ENCODE measurements at regions not wholly inside any gene's neighbourhood (a gene's known extent, or its start where the extent isn't known, plus 50 kb on each side); places are given as distances from the start of the nearest gene placed in this dataset.

DNA sequence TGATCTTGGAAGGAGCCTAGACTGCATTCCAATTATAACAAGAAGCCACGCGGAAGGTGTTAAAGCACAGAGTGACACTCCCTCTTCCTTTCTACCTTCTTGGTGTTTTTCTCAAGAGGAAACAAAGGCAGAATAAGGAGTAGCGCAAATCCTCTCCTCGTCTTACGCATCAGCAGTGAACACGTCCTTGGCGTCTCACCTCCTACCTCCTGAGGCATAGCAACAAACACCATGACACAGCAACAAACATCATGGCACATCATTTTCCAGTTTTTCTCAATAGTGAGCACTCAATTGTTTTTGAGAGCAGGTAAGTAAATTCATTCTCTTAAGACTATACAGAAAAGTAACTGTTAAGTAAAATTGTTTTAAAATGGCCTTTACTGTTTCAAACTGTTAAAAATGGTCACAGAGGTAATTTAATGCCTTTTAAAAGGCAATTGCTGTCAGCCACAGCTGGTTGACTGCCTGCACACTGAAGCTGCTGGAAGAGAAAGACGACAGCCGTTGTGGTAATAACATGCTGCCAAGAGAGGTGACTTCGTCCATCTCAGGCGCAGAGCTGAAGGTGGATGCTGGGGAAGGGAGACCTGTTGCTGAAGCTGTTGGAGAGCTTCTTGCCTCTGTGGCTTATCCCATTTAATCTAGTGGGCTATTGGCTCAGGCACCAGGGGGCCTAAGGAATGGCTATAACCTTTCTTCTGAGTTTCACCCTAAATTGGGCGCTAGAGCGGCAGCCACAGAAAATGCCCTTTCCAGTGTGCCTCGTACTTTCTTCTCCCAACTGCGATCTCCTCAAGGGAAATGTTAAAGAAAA is 703.7 kb downstream of the UQCRFS1 start:
- Histone ChIP-seq H3K27ac (no peak overlapping the region), H3K4me3 (no peak overlapping the region), H3K4me1 (replicated peaks in 1 of 2) (peaks cover 0 to 2% of the 10 kb centered on the region in 2 donors)
- no peak for ATAC-seq (replicated peaks in 6 of 8)
- in situ Hi-C loops (cut with MboI; ENCODE audit: low pct_unique_long_range_greater_than_20kb in 2 of 9, low sequenced_read_pairs in 9 of 9, unreplicated experiment in 9 of 9): no loop called here
- WGBS, 10 experiments: 35 to 100% (median 80%) methylated on average over 2 to 13 of the region's 15 CpGs; no CpG with 5 or more reads in 1 of the 10 experiments

DNA sequence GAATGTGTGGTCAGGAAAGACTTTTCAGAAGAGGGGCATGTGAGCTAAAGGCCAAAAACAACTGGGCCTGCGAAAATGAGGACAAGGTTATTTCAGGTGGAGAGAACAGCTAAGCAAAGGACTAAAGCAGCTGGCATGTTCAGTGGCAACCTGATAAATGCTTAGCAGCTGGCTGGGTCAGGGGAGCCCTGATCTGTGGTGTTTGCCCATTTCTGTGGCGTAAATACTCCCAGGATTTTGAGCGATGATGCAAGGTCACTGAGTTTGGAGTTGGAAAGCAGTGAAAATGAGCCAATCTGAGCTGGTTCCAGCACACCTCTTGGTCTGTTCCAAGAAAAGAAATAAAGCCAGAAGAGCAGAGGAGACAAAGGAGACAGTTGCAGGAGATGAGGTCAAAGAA is 704.3 kb downstream of the UQCRFS1 start:
- 52 to 100% (median 100%) methylated on average over 1 to 3 of the region's 3 CpGs; no CpG with 5 or more reads in 1 of the 10 experiments for WGBS, 10 experiments
- no peak overlapping the region for H3K4me3 ChIP-seq
- in situ Hi-C loops (cut with MboI; ENCODE audit: low pct_unique_long_range_greater_than_20kb in 2 of 9, low sequenced_read_pairs in 9 of 9, unreplicated experiment in 9 of 9): no loop called here
- ATAC-seq (replicated peaks in 6 of 8): no peak
- H3K27ac ChIP-seq: no peak overlapping the region
- H3K4me1 ChIP-seq (replicated peaks in 1 of 2): peaks cover under 1 to 2% of the 10 kb centered on the region in 2 donors

DNA sequence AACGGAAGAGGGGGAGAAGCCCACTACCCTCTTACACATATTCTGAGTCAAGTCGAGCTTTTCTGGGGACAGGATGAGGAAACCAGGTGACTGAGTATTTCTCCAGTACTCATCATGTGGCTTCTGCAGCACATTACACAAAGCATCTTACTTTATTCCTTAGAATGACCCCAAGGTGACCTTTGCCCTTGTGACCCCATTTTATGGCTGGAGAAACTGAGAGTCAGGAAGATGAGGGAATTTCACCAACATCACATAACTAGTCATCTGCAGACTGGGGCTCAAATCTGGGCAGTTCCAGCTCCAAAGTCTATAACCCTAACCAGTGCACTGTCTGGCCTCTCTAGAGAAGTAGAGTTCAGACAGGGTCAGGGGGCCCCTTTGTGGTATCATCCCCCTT is 707.0 kb downstream of the UQCRFS1 start:
- 7 to 100% (median 90%) methylated on average over 2 of the region's 2 CpGs; no CpG with 5 or more reads in 5 of the 10 experiments for WGBS, 10 experiments
- H3K4me1 ChIP-seq (replicated peaks in 1 of 2): peaks cover 5 to 8% of the 10 kb centered on the region in 2 donors
- in situ Hi-C loops (cut with MboI; ENCODE audit: low pct_unique_long_range_greater_than_20kb in 2 of 9, low sequenced_read_pairs in 9 of 9, unreplicated experiment in 9 of 9): no loop called here
- no peak overlapping the region for H3K27ac ChIP-seq
- no peak for ATAC-seq (replicated peaks in 6 of 8)
- no peak overlapping the region for H3K4me3 ChIP-seq

DNA sequence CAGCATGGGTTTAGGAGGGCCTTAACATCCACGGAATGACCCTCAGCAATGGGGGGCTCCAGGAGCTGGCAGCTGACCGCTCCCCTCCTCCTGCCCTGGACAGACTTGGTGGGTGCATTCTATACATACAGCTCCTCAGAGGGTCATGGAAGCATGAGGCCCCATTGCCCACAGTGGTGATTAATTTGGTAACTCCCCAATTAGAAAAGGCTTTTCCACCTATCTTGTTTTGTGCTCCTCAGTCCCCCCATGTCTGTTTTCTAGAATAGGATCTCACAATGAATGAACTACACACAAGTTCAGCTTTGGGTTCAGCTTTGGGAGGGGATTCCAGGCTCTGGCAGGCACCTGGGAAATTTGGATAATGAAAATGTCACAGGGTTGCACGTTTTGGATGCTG is 707.8 kb downstream of the UQCRFS1 start:
- 0 to 100% (median 71%) methylated on average over 1 to 3 of the region's 3 CpGs; no CpG with 5 or more reads in 4 of the 10 experiments for WGBS, 10 experiments
- Histone ChIP-seq H3K4me1 (replicated peaks in 1 of 2) (peaks cover 5 to 11% of the 10 kb centered on the region in 2 donors), H3K4me3 (no peak overlapping the region), H3K27ac (no peak overlapping the region)
- ATAC-seq (replicated peaks in 6 of 8): no peak
- in situ Hi-C loops (cut with MboI; ENCODE audit: low pct_unique_long_range_greater_than_20kb in 2 of 9, low sequenced_read_pairs in 9 of 9, unreplicated experiment in 9 of 9): no loop called here

DNA sequence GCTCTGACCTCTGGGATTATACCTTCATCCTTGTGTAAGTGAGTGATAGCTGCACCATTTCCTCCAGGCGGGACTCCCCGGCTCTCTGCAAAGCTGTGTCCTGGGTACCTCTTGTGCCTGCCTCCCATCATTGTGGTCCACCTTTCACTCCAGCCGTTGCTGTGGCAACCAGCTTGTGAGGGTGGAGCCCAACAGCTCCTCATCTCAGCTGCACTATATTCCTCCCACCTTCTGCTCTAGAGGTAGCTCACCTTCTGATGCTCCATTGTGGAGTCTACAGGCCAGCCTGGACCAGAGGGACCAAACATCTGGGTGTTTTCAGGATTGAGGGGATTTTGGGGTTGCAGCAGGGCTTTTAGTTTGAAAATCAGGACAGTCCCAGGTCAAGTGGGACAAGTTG is 708.2 kb downstream of the UQCRFS1 start:
- Histone ChIP-seq H3K4me3 (no peak overlapping the region), H3K27ac (no peak overlapping the region), H3K4me1 (replicated peaks in 1 of 2) (peaks cover 5 to 14% of the 10 kb centered on the region in 2 donors)
- peak in 1 of 8 experiments; percentile 53 for ATAC-seq (replicated peaks in 6 of 8)
- 37 to 80% (median 60%) methylated on average over 1 to 3 of the region's 3 CpGs; no CpG with 5 or more reads in 6 of the 10 experiments for WGBS, 10 experiments
- in situ Hi-C loops (cut with MboI; ENCODE audit: low pct_unique_long_range_greater_than_20kb in 2 of 9, low sequenced_read_pairs in 9 of 9, unreplicated experiment in 9 of 9): no loop called here

DNA sequence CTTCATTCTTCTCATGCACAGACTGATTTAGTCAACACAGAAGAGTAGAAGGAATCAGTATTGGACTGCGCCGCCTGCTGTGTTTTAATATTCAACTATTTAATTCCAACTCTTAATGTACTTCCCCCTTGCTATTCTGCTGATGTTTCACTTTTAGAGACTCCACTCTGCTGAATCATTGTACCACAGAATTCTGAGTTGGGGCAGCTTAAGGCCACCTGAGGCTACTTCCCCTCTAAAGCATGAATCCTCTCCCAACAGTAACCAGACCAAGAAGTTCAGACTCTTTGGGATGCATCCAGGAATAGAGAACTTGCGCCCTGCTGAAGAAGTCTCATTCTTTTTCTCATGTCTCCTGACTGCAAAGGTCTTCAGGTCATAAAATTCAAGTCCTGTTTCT is 708.8 kb downstream of the UQCRFS1 start:
- peaks cover 5 to 14% of the 10 kb centered on the region in 2 donors for H3K4me1 ChIP-seq (replicated peaks in 1 of 2)
- in situ Hi-C loops (cut with MboI; ENCODE audit: low pct_unique_long_range_greater_than_20kb in 2 of 9, low sequenced_read_pairs in 9 of 9, unreplicated experiment in 9 of 9): no loop called here
- H3K27ac ChIP-seq: no peak overlapping the region
- ATAC-seq (replicated peaks in 6 of 8): peak in 1 of 8 experiments; percentile 37
- no peak overlapping the region for H3K4me3 ChIP-seq
- 0 to 100% (median 90%) methylated on average over 1 to 3 of the region's 3 CpGs; no CpG with 5 or more reads in 1 of the 10 experiments for WGBS, 10 experiments

- Histone ChIP-seq H3K27ac (no peak overlapping the region), H3K4me1 (replicated peaks in 1 of 2) (peaks cover 5 to 14% of the 10 kb centered on the region in 2 donors), H3K4me3 (no peak overlapping the region)
- in situ Hi-C loops (cut with MboI; ENCODE audit: low pct_unique_long_range_greater_than_20kb in 2 of 9, low sequenced_read_pairs in 9 of 9, unreplicated experiment in 9 of 9): no loop called here
- ATAC-seq (replicated peaks in 6 of 8): peak in 3 of 8 experiments; percentile 29 to 81 (median 32)
- 8 to 85% (median 65%) methylated on average over 1 to 13 of the region's 15 CpGs for WGBS, 10 experiments
These were observed 709.8 kb downstream of the UQCRFS1 start for GRCh38 chr19:28502879-28503734.

GRCh38 chr19:28501976-28502375 is 711.0 kb downstream of the UQCRFS1 start:
- peaks cover 5 to 14% of the 10 kb centered on the region in 2 donors for H3K4me1 ChIP-seq (replicated peaks in 1 of 2)
- no peak overlapping the region for H3K27ac ChIP-seq
- in situ Hi-C loops (cut with MboI; ENCODE audit: low pct_unique_long_range_greater_than_20kb in 2 of 9, low sequenced_read_pairs in 9 of 9, unreplicated experiment in 9 of 9): no loop called here
- ATAC-seq (replicated peaks in 6 of 8): no peak
- H3K4me3 ChIP-seq: no peak overlapping the region
- 43 to 100% (median 72%) methylated on average over 1 to 3 of the region's 3 CpGs; no CpG with 5 or more reads in 3 of the 10 experiments for WGBS, 10 experiments

DNA sequence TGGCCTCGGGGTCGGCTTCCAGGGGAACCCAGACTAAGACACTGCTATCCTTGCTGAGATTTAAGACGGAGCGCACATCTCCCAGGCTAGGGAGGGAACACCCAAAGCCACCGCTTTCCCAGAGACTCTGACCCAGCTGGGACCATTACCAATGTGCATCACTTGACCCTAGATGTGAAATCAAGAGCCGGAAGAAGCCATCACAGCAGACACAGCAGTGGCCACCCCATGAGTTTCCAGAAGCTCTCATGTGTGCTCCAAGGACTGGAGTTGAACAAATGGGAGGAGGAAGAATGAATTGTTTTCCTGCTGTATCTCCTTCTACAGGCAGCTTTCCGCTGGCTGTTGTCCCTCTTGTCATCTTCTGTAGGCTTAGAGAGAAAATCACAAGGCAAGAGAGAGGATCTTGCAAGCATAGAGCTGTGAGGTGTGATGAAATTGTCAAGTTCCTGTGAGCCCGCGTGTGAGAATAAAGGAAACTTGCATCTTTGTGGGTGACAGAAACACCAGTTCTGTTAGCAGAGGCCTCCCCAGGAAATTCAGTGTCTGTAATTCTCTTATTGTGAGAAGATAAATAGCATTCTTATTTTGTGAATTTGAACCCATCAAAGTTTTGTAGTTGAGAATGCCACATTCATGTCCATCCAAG is 711.8 kb downstream of the UQCRFS1 start:
- in situ Hi-C loops (cut with MboI; ENCODE audit: low pct_unique_long_range_greater_than_20kb in 2 of 9, low sequenced_read_pairs in 9 of 9, unreplicated experiment in 9 of 9): no loop called here

DNA sequence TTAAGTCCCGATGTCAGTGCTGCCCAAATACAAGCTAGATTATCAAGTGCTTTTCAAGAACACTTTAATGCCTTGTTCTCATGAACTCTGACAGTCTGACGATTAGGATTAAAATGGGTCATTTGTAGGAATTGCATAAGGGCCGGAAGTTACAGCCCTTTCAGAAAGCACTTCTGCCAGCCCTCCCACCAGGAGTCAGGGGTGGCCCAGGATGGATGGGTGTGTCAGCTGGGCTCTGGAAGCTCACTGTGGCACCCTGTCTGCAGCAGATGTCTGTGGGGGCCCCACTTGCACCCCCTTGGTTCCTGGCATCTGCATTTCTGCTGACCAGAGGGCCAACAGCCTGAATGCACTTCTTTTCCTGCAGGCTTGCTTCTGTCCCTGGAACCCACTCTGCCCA is 712.7 kb downstream of the UQCRFS1 start:
- in situ Hi-C loops (cut with MboI; ENCODE audit: low pct_unique_long_range_greater_than_20kb in 2 of 9, low sequenced_read_pairs in 9 of 9, unreplicated experiment in 9 of 9): no loop called here
- ATAC-seq (replicated peaks in 6 of 8): no peak
- H3K4me1 ChIP-seq (replicated peaks in 1 of 2): peaks cover 5 to 14% of the 10 kb centered on the region in 2 donors
- 0 to 100% (median 50%) methylated on average over 1 to 3 of the region's 3 CpGs; no CpG with 5 or more reads in 3 of the 10 experiments for WGBS, 10 experiments
- no peak overlapping the region for H3K27ac ChIP-seq
- H3K4me3 ChIP-seq: no peak overlapping the region

More for the DNA sequence above, 711.8 kb downstream of the UQCRFS1 start:
- peaks cover 5 to 14% of the 10 kb centered on the region in 2 donors for H3K4me1 ChIP-seq (replicated peaks in 1 of 2)
- no peak overlapping the region for H3K27ac ChIP-seq
- 30 to 100% (median 90%) methylated on average over 1 to 6 of the region's 9 CpGs; no CpG with 5 or more reads in 4 of the 10 experiments for WGBS, 10 experiments
- H3K4me3 ChIP-seq: no peak overlapping the region
- no peak for ATAC-seq (replicated peaks in 6 of 8)

- in situ Hi-C loops (cut with MboI; ENCODE audit: low pct_unique_long_range_greater_than_20kb in 2 of 9, low sequenced_read_pairs in 9 of 9, unreplicated experiment in 9 of 9): no loop called here
- no peak for ATAC-seq (replicated peaks in 6 of 8)
- WGBS, 10 experiments: 0 to 100% (median 55%) methylated on average over 1 to 2 of the region's 7 CpGs; no CpG with 5 or more reads in 6 of the 10 experiments
- Histone ChIP-seq H3K4me3 (no peak overlapping the region), H3K4me1 (replicated peaks in 1 of 2) (peaks cover 11 to 27% of the 10 kb centered on the region in 2 donors), H3K27ac (no peak overlapping the region)
These were observed 714.5 kb downstream of the UQCRFS1 start for GRCh38 chr19:28498404-28498976.

DNA sequence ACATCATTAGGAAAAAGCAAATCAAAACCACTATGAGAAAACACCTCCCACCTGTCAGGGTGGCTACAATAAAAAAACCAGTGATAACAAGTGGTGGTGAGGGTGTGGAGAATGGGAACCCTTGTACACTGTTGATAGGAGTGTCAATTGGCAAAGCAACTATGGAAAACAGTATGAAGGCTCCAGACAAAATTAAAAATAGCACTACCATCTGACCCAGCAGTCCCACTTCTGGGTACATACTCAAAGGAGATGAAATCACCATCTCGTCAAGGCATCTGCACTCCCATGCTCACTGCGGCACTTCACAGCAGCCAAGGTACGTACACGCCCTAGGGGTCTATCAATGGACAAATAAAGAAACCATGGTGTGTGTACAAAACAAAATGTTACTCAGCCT is 715.1 kb downstream of the UQCRFS1 start:
- in situ Hi-C loops (cut with MboI; ENCODE audit: low pct_unique_long_range_greater_than_20kb in 2 of 9, low sequenced_read_pairs in 9 of 9, unreplicated experiment in 9 of 9): no loop called here
- Histone ChIP-seq H3K27ac (no peak overlapping the region), H3K4me3 (no peak overlapping the region), H3K4me1 (replicated peaks in 1 of 2) (peaks cover 12 to 24% of the 10 kb centered on the region in 2 donors)
- 75 to 100% (median 88%) methylated on average over 2 to 4 of the region's 4 CpGs; no CpG with 5 or more reads in 6 of the 10 experiments for WGBS, 10 experiments
- no peak for ATAC-seq (replicated peaks in 6 of 8)

All from motor neuron (in vitro differentiated cells).